Activated CD8-positive, alpha-beta memory T cell treated with anti-CD3 and anti-CD28 coated beads for 36 hours (primary cell): ENCODE measurements at regions not wholly inside any gene's neighbourhood (a gene's known extent, or its start where the extent isn't known, plus 50 kb on each side); places are given as distances from the start of the nearest gene placed in this dataset.
"Not testable (repeated sequence)": the region's sequence is repeated elsewhere in the genome, so short reads cannot be mapped to it uniquely, and the experiment has no call there.

Experiments
- CTCF ChIA-PET: fragments of 350-600 bp; sonication (Branson Sonifier 250); formaldehyde crosslinking; loops from one replicate; lab custom pipeline; 2021; ENCODE audit warnings: antibody characterized with exemption; lab: Charles Lee
- POLR2A ChIA-PET: fragments of 350-600 bp; sonication (Branson Sonifier 250); formaldehyde crosslinking; loops from one replicate; lab custom pipeline; 2021; ENCODE audit warnings: antibody characterized with exemption; lab: Charles Lee

GRCh38 chr7:69017208-69017607 is 581.1 kb upstream of the AUTS2 start:
- ChIA-PET POLR2A (no interaction called here), CTCF (no interaction called here)

GRCh38 chr7:69018200-69018599 is 580.1 kb upstream of the AUTS2 start:
- POLR2A ChIA-PET: no interaction called here
- CTCF ChIA-PET: no interaction called here

DNA sequence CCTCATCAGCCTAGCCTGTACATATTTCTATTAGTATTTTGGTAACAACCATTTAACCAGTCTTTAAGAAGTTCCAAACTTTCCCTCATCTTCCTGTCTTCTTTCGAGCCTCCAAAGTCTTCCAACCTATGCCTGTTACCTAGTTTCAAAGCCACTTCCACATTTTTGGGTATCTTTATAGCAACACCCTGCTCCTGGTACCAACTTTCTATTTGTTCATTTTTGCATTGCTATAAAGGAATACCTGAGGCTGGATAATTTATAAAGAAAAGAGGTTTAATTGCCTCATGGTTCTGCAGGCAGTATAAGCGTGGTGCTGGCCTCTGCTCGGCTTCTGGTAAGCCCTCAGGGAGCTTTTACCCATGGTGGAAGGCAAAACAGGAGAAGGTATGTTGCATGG is 578.8 kb upstream of the AUTS2 start:
- CTCF ChIA-PET: no interaction called here
- POLR2A ChIA-PET: no interaction called here

GRCh38 chr7:69020536-69020935 is 577.7 kb upstream of the AUTS2 start:
- POLR2A ChIA-PET: no interaction called here
- CTCF ChIA-PET: no interaction called here

DNA sequence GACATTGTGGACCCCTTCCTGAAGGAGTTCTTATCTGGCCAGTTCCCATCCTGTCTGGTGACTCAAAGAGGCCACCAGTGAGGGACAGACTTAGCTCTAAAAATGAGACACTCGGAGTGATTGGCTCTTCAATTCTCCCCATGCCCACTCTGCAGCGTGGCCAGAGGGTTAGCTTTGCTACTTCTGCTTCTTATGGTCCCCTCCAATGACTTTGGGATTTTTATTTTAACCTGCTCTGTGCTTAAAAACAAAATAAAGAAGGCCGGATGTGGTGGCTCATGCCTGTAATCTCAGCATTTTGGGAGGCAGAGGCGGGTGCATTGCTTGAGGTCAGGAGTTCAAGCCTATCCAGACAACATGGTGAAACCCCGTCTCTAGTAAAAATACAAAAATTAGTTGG is 573.0 kb upstream of the AUTS2 start:
- CTCF ChIA-PET: no interaction called here
- POLR2A ChIA-PET: no interaction called here

DNA sequence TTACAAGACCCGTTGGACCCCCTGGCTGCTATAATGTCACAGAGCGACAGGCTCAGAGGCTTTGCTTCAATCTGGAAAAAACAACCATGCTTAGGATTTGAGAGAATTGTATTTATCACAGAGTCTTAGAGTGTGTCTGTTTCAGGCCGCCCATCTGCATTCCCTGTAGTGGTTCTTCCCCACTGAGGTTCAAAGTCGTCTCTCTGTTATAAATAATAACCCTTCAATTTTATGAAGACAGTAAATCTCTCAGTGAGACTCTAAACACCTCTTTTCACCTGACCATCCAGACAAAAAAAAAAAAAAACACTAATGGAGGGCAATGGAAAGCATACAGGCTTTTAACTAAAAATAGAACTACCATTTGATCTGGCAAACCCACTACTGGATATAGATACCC is 565.4 kb upstream of the AUTS2 start:
- POLR2A ChIA-PET: no interaction called here
- CTCF ChIA-PET: no interaction called here

- CTCF ChIA-PET: no interaction called here
These were observed 562.4 kb upstream of the AUTS2 start for GRCh38 chr7:69035826-69036225.

GRCh38 chr7:69036301-69036700 is 562.0 kb upstream of the AUTS2 start:
- ChIA-PET CTCF (no interaction called here), POLR2A (no interaction called here)

More at GRCh38 chr7:69035826-69036225, 562.4 kb upstream of the AUTS2 start:
- POLR2A ChIA-PET: no interaction called here

- POLR2A ChIA-PET: no interaction called here
- CTCF ChIA-PET: no interaction called here
These were observed 559.4 kb upstream of the AUTS2 start for GRCh38 chr7:69038915-69039314.

DNA sequence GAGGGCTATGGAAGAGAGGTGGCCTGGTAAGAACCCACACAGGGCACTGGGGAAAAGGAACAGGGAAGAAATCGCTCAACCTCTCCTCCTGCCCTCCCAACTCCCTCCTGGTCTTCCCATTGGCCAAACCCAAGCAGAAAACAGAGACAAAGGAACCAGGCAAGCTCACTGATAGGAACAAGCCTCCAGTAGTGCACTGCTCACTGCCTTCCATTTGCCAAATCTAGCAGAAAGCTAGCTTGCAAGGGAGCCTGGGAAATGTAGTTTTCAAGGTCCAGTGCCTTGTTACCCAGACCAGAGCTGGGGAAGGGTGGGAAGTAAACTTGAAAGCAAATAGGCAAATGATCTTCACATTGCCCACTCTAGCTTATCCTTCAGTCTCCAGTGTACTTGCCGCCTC is 556.1 kb upstream of the AUTS2 start:
- ChIA-PET CTCF (no interaction called here), POLR2A (no interaction called here)

- POLR2A ChIA-PET: no interaction called here
- CTCF ChIA-PET: no interaction called here
These were observed 551.0 kb upstream of the AUTS2 start for GRCh38 chr7:69047151-69047754.

GRCh38 chr7:69049326-69049725 is 548.9 kb upstream of the AUTS2 start:
- ChIA-PET POLR2A (no interaction called here), CTCF (no interaction called here)

GRCh38 chr7:69052447-69052846 is 545.8 kb upstream of the AUTS2 start:
- CTCF ChIA-PET: no interaction called here
- POLR2A ChIA-PET: no interaction called here

GRCh38 chr7:69060516-69060915 is 537.8 kb upstream of the AUTS2 start:
- ChIA-PET CTCF (no interaction called here), POLR2A (no interaction called here)

- CTCF ChIA-PET: no interaction called here
- POLR2A ChIA-PET: no interaction called here
These were observed 536.1 kb upstream of the AUTS2 start for GRCh38 chr7:69062020-69062765.

GRCh38 chr7:69067397-69067796 is 530.9 kb upstream of the AUTS2 start:
- ChIA-PET POLR2A (no interaction called here), CTCF (no interaction called here)

- CTCF ChIA-PET: no interaction called here
- POLR2A ChIA-PET: no interaction called here
These were observed 527.8 kb upstream of the AUTS2 start for GRCh38 chr7:69070476-69070875.

DNA sequence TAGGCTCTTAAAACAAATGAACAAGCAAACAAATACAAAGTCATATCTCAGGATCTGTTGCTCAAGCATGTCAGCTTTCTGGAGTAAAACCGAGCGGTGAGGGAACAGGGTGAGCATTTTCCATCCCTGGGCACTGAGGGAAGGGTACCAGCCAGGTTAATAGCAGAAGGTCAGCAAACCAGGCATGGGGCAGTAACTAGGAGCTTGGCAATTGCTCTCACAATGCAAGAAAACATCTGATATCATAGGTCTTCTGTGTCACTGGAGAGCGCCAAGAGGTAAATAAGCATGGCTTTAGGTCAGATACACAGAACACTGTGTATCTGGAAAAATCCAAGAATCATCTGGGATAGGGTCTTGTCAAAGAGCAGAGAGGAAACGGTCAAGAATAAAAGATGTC is 521.7 kb upstream of the AUTS2 start:
- ChIA-PET POLR2A (no interaction called here), CTCF (no interaction called here)

DNA sequence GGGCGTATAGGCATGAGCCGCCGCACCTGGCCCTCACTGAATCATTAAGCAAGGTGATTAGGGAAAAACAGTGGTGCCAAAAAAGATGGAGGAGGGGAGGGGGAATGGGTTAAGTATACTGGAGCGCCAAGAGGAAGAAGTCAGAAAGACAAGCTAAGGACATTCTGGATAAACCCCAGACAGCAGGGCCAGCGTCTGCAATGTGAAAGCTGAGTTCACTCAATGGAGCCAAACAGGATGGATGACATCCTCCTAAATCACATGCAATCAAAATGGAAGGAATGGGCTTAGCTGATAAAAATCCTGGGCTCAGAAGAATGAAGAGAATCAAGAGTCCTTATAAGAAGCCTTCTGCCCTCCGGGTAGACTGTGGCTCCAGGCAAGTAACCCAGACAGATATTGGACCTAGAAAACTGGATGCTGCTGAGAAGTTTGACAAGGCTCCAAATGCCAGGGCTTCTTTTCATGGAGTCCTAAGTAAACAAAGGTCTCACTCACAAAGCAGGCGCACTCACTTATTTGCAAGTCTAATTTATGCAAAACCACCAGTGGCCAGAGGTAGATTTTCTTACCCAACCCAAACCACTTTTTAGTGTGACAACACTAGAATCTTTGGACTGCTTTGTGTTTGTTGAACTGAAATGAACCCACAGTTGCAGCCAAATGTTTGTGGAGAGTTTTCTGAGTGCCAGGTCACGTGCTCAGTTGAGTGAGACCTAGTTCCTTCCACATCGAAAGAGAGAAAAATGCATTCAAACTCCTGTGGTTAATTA is 519.1 kb upstream of the AUTS2 start:
- CTCF ChIA-PET: no interaction called here
- POLR2A ChIA-PET: no interaction called here

GRCh38 chr7:69087281-69087680 is 511.0 kb upstream of the AUTS2 start:
- POLR2A ChIA-PET, CTCF ChIA-PET: not testable (repeated sequence)

GRCh38 chr7:69088185-69088584 is 510.1 kb upstream of the AUTS2 start:
- CTCF ChIA-PET: no interaction called here
- POLR2A ChIA-PET: no interaction called here
